ENCODE measurements at regions not wholly inside any gene's neighbourhood (a gene's known extent, or its start where the extent isn't known, plus 50 kb on each side); places are given as distances from the start of the nearest gene placed in this dataset.

DNA sequence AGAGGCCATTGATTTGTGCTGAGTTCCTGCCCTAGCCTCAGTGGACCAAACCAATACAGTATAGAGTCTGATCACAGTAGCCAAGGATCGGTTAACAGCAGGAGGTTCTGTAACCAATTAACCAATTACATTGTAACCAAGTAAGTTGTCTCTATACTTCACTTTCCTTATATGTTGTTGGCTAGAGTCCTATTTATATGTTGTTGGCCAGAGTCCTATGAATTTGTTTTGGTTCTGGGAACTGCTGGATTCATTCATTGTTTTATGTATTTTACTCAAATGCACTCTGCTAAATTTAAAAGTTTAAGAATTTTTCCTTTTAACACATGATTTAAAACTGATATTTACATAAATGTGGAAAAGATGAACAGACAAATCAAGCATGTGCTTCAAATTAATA, 597.4 kb upstream of the HS3ST5 start:
- TF ChIP-seq, protein P1, sequence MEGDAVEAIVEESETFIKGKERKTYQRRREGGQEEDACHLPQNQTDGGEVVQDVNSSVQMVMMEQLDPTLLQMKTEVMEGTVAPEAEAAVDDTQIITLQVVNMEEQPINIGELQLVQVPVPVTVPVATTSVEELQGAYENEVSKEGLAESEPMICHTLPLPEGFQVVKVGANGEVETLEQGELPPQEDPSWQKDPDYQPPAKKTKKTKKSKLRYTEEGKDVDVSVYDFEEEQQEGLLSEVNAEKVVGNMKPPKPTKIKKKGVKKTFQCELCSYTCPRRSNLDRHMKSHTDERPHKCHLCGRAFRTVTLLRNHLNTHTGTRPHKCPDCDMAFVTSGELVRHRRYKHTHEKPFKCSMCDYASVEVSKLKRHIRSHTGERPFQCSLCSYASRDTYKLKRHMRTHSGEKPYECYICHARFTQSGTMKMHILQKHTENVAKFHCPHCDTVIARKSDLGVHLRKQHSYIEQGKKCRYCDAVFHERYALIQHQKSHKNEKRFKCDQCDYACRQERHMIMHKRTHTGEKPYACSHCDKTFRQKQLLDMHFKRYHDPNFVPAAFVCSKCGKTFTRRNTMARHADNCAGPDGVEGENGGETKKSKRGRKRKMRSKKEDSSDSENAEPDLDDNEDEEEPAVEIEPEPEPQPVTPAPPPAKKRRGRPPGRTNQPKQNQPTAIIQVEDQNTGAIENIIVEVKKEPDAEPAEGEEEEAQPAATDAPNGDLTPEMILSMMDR (conservative IDR thresholded peaks at IDR 0.05; ENCODE audit: low read depth in 2 of 2), result no peak
- no peak for TF ChIP-seq POLR2AphosphoS5 (IDR thresholded peaks at IDR 0.05; ENCODE audit: low read depth)
- TF ChIP-seq, protein P2, sequence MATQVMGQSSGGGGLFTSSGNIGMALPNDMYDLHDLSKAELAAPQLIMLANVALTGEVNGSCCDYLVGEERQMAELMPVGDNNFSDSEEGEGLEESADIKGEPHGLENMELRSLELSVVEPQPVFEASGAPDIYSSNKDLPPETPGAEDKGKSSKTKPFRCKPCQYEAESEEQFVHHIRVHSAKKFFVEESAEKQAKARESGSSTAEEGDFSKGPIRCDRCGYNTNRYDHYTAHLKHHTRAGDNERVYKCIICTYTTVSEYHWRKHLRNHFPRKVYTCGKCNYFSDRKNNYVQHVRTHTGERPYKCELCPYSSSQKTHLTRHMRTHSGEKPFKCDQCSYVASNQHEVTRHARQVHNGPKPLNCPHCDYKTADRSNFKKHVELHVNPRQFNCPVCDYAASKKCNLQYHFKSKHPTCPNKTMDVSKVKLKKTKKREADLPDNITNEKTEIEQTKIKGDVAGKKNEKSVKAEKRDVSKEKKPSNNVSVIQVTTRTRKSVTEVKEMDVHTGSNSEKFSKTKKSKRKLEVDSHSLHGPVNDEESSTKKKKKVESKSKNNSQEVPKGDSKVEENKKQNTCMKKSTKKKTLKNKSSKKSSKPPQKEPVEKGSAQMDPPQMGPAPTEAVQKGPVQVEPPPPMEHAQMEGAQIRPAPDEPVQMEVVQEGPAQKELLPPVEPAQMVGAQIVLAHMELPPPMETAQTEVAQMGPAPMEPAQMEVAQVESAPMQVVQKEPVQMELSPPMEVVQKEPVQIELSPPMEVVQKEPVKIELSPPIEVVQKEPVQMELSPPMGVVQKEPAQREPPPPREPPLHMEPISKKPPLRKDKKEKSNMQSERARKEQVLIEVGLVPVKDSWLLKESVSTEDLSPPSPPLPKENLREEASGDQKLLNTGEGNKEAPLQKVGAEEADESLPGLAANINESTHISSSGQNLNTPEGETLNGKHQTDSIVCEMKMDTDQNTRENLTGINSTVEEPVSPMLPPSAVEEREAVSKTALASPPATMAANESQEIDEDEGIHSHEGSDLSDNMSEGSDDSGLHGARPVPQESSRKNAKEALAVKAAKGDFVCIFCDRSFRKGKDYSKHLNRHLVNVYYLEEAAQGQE (IDR thresholded peaks at IDR 0.05; ENCODE audit: unreplicated experiment), result no peak
- TF ChIP-seq EZH2phosphoT487 (IDR thresholded peaks at IDR 0.05; ENCODE audit: unreplicated experiment), result no peak
- TF ChIP-seq EZH2 (IDR thresholded peaks at IDR 0.05; ENCODE audit: low read depth, unreplicated experiment), result no peak
- TF ChIP-seq, protein P3, sequence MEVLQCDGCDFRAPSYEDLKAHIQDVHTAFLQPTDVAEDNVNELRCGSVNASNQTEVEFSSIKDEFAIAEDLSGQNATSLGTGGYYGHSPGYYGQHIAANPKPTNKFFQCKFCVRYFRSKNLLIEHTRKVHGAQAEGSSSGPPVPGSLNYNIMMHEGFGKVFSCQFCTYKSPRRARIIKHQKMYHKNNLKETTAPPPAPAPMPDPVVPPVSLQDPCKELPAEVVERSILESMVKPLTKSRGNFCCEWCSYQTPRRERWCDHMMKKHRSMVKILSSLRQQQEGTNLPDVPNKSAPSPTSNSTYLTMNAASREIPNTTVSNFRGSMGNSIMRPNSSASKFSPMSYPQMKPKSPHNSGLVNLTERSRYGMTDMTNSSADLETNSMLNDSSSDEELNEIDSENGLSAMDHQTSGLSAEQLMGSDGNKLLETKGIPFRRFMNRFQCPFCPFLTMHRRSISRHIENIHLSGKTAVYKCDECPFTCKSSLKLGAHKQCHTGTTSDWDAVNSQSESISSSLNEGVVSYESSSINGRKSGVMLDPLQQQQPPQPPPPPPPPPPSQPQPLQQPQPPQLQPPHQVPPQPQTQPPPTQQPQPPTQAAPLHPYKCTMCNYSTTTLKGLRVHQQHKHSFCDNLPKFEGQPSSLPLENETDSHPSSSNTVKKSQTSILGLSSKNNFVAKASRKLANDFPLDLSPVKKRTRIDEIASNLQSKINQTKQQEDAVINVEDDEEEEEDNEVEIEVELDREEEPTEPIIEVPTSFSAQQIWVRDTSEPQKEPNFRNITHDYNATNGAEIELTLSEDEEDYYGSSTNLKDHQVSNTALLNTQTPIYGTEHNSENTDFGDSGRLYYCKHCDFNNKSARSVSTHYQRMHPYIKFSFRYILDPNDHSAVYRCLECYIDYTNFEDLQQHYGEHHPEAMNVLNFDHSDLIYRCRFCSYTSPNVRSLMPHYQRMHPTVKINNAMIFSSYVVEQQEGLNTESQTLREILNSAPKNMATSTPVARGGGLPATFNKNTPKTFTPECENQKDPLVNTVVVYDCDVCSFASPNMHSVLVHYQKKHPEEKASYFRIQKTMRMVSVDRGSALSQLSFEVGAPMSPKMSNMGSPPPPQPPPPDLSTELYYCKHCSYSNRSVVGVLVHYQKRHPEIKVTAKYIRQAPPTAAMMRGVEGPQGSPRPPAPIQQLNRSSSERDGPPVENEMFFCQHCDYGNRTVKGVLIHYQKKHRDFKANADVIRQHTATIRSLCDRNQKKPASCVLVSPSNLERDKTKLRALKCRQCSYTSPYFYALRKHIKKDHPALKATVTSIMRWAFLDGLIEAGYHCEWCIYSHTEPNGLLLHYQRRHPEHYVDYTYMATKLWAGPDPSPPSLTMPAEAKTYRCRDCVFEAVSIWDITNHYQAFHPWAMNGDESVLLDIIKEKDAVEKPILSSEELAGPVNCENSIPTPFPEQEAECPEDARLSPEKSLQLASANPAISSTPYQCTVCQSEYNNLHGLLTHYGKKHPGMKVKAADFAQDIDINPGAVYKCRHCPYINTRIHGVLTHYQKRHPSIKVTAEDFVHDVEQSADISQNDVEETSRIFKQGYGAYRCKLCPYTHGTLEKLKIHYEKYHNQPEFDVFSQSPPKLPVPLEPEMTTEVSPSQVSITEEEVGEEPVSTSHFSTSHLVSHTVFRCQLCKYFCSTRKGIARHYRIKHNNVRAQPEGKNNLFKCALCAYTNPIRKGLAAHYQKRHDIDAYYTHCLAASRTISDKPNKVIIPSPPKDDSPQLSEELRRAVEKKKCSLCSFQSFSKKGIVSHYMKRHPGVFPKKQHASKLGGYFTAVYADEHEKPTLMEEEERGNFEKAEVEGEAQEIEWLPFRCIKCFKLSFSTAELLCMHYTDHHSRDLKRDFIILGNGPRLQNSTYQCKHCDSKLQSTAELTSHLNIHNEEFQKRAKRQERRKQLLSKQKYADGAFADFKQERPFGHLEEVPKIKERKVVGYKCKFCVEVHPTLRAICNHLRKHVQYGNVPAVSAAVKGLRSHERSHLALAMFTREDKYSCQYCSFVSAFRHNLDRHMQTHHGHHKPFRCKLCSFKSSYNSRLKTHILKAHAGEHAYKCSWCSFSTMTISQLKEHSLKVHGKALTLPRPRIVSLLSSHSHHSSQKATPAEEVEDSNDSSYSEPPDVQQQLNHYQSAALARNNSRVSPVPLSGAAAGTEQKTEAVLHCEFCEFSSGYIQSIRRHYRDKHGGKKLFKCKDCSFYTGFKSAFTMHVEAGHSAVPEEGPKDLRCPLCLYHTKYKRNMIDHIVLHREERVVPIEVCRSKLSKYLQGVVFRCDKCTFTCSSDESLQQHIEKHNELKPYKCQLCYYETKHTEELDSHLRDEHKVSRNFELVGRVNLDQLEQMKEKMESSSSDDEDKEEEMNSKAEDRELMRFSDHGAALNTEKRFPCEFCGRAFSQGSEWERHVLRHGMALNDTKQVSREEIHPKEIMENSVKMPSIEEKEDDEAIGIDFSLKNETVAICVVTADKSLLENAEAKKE (CRISPR knock-in tag; IDR thresholded peaks at IDR 0.05), result no peak
- TF ChIP-seq NANOG (IDR thresholded peaks at IDR 0.05; ENCODE audit: borderline replicate concordance), result no peak
- TF ChIP-seq CREB1 (CRISPR knock-in tag; IDR thresholded peaks at IDR 0.05; ENCODE audit: low read depth), result no peak
- TF ChIP-seq, protein P4, sequence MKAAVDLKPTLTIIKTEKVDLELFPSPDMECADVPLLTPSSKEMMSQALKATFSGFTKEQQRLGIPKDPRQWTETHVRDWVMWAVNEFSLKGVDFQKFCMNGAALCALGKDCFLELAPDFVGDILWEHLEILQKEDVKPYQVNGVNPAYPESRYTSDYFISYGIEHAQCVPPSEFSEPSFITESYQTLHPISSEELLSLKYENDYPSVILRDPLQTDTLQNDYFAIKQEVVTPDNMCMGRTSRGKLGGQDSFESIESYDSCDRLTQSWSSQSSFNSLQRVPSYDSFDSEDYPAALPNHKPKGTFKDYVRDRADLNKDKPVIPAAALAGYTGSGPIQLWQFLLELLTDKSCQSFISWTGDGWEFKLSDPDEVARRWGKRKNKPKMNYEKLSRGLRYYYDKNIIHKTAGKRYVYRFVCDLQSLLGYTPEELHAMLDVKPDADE (IDR thresholded peaks at IDR 0.05), result no peak
- TF ChIP-seq JUNB (IDR thresholded peaks at IDR 0.05; ENCODE audit: unreplicated experiment), result no peak
- TF ChIP-seq ZNF331 (CRISPR knock-in tag; IDR thresholded peaks at IDR 0.05; ENCODE audit: low read depth), result no peak
- TF ChIP-seq STAT1 (IDR thresholded peaks at IDR 0.05; ENCODE audit: unreplicated experiment), result no peak
- no peak for TF ChIP-seq ZNF114 (CRISPR knock-in tag; IDR thresholded peaks at IDR 0.05)

All from GM23338 (cell line).